Kidney tubule cell (primary cell): ENCODE measurements at regions not wholly inside any gene's neighbourhood (a gene's known extent, or its start where the extent isn't known, plus 50 kb on each side); places are given as distances from the start of the nearest gene placed in this dataset.
A peak's percentile ranks its signal among the peaks of the same experiment; 100 is the strongest.

Experiments used
- DNase-seq: peaks from one replicate; pipeline ENCODE4 v3.0.0-alpha.2; 2018; ENCODE audit warnings: low spot score

- DNase-seq: no peak
Observed at GRCh38 chr2:57885742-57886141, 160.9 kb upstream of the VRK2 start.

DNA sequence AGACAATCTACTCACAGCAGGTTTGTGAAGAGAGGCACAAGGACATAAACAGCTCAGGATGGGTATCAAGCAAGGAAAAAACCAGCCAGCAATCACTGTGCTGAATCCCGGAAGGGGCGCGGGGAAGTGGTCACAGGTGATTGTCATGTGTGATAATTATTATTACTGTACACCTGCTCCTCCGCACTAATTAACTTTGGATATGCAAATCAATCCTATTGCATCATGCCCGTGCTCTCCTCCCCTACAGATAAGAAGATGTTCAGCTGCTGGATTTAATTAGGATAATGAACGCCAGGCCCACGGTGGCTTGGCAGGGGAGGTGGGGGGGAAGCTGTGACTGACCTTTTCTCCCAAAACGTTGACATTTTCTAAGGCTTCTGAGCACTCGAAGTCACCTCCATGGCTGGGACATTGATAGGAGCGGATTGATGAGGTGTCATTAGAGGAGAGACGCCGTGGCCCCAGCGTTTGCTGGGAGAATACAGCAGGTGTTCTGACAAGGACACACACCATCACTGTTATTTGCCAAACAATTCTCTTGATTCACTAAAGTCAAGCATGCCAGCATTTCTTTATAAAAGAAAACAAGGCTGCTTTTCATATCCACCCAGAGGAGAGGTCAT is 160.3 kb upstream of the VRK2 start:
- DNase-seq: no peak

DNA sequence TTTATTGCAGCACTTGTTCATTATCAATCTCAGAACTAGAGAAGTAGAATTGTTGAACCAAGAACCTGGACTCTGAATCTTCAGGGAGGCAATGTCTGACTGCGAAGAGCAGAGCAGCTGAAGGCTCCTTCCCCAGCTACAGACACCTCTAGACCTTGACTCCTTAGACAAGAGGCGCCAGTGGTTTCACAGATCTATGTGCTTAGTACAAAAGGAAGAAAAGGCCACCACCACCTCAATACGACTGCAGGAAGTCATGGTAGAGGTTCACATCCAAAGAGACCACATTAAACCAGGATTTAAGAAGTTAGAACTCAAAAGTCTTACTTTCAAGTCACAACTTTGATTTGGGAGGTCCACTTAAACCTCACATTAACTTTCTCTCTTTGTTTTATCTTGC is 158.1 kb upstream of the VRK2 start:
- DNase-seq: no peak

GRCh38 chr2:57890464-57890863 is 156.1 kb upstream of the VRK2 start:
- peak; percentile 75 for DNase-seq

DNA sequence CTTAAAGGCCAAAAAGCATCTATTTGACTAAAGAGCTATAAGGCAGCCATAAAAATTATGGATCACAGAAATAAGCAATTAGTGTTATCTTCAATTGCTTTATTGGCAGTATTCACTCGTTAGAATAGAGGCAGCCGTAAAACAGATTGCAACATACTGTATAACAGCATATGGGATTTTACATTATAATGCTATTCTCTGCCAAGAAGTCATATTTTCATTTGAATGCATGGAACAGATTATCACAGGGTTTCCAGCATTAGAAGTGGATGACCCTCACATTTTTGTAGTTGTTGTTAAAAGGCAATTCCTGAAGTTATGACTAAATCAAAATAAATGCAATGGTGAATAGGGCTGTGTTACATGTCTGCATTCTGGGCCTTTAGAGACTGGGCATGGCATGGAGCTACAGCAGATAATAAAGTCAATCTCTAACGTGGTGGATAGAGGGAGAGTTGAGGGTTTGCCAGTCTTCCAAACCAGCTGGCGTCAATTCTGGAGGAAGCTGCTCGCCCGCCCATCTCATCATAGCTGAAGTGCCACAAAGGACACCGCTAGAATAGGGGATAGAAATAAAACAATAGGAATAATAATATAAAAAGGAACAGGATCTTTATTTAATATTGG is 155.4 kb upstream of the VRK2 start:
- DNase-seq: no peak

GRCh38 chr2:57892920-57893319 is 153.7 kb upstream of the VRK2 start:
- no peak for DNase-seq

- no peak for DNase-seq
Observed at GRCh38 chr2:57893347-57893746, 153.3 kb upstream of the VRK2 start.

- no peak for DNase-seq
Observed at GRCh38 chr2:57893786-57894185, 152.8 kb upstream of the VRK2 start.

GRCh38 chr2:57894381-57894780 is 152.2 kb upstream of the VRK2 start:
- DNase-seq: no peak

DNA sequence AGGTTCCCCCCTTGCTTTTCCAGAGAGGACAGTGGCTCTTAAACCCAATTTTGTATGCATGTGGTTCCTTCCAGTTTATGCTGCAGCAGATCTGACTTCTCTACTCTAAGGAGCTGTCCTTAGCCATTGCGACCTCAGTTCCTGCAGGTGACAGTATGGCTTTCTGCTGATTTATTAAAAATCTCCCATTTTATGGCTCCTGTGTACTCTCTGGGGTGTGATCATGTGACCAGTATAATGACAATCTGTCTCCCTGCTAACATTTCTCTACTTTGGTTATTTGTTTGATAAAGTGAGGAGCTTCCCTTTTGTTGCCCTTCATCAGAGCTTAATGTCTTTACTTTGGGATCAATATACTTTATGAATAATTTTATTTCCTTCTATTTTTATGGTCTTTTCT is 148.7 kb upstream of the VRK2 start:
- DNase-seq: no peak

DNA sequence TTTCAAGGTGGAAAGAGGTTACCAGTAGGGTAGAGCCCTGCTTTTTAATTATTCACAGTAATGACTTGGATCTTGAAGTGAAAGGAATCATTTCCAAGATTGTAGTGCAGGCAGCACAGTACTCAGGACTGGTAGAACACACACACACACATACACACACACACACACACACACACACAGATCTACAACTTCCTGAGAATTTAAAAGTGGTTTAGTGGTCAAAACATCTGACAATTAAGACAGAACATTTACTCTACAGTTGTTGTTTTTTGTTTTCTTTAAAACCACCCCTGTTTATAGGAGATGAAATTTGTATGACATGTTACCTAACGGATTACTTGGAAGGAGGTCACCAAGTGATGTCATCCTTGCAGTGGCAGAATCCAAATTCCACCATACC is 146.7 kb upstream of the VRK2 start:
- DNase-seq: no peak

GRCh38 chr2:57902578-57902977 is 144.0 kb upstream of the VRK2 start:
- no peak for DNase-seq

- peak; percentile 56 for DNase-seq
Observed at GRCh38 chr2:57906152-57906732, 140.4 kb upstream of the VRK2 start.

- no peak for DNase-seq
Observed at GRCh38 chr2:57907411-57907810, 139.2 kb upstream of the VRK2 start.

GRCh38 chr2:57908736-57909161 is 137.9 kb upstream of the VRK2 start:
- DNase-seq: no peak

DNA sequence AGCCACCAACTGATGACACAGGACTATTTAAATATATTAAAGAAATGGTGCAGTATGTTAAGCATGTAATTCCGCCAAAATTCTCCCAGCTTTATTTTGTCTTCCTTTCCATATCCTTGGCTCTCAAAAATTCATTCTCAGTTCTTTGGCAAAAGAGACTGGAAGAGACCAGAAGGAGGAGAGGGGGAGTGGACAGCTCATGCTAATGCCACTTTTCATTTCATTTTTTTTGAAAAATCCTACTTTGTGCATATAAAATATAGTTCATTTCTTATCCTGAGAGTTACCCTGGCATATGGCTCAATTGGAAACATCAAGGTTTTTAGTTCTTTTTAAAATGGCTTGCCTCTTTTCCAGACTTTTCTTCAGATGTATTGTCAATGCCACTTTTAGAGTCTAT is 128.5 kb upstream of the VRK2 start:
- DNase-seq: no peak

GRCh38 chr2:57920342-57920939 is 126.2 kb upstream of the VRK2 start:
- DNase-seq: no peak

GRCh38 chr2:57934659-57935058 is 111.9 kb upstream of the VRK2 start:
- DNase-seq: no peak

DNA sequence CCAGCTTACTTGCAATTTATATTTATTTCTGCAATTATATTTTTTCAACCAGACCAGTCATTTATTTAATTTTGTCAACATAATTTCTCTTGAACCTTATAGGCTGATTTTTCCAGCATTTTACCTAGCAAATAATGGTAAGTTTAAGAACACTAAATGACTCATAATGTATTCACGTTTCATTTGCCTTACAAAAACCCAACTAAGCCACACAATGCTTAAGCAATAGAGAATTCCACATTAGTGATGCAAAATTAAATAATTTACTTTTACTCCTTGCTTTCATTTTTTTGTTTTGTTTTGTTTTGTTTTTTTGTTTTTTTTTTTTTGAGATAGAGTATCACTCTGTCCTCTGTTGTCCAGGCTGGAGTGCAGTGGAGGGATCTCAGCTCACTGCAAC is 110.4 kb upstream of the VRK2 start:
- no peak for DNase-seq

DNA sequence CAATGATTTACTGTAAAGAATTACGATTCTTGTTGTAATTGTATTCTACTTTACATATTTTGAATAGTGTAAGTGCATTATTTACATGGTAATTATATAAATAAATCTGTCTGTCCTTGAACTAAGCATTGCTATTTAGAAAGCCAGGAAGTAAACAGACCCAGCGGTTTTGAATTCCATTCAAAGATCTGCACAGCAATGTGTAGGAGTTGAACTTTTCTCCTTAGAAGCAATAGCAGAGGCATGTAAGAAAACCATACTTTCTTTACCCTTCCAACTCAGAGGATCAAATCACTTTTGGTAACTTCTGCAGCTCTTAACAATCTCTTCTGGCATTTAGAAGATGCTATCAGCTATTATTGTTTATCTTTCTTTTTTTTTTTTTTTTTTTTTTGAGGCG is 109.2 kb upstream of the VRK2 start:
- DNase-seq: no peak

GRCh38 chr2:57941816-57942215 is 104.8 kb upstream of the VRK2 start:
- DNase-seq: no peak

GRCh38 chr2:57943315-57943714 is 103.3 kb upstream of the VRK2 start:
- DNase-seq: peak; percentile 52

DNA sequence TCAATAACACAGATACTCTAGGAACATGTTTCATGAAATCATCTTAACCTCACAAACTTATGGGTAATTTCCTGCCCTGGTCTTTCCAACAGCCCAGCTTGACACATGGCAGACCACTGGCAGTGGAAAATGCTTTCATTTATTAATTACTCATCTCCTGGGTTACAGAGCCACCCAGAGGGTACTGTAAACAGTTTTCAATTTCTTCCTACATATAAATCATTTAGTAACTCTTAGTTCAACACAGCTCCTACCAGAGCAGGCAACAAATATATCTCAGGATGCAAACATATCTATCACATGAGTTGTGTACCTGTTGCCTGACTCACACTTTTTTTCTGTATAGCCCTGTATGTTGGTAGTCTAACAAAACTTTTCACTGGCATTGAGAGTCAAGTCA is 99.2 kb upstream of the VRK2 start:
- DNase-seq: no peak
